ENCODE measurements at regions not wholly inside any gene's neighbourhood (a gene's known extent, or its start where the extent isn't known, plus 50 kb on each side); places are given as distances from the start of the nearest gene placed in this dataset.

GRCh38 chr10:10045765-10046028 lies 972.0 kb upstream of the CELF2 start:
- Histone ChIP-seq H3K9me1 (ENCODE audit: control insufficient read depth, extremely low read depth, insufficient read depth, low read length) (no peaks in the 10 kb centered on the region), H3K36me3 (ENCODE audit: control insufficient read depth in 2 of 2, extremely low read depth in 1 of 2, insufficient read depth in 2 of 2, low read length in 2 of 2) (no peaks in the 10 kb centered on the region), H3K27ac (ENCODE audit: control insufficient read depth, insufficient read depth, low read length) (no peak overlapping the region), H3K4me3 (ENCODE audit: control insufficient read depth in 2 of 3, extremely low read depth in 1 of 3, insufficient read depth in 2 of 3, low read depth in 1 of 3, low read length in 3 of 3) (no peak overlapping the region), H3K4me1 (ENCODE audit: control insufficient read depth, extremely low read depth, insufficient read depth, low read length) (no peaks in the 10 kb centered on the region), H3K9me3 (ENCODE audit: control insufficient read depth, low read depth, low read length) (no peaks in the 10 kb centered on the region), H3K4me2 (ENCODE audit: control insufficient read depth, extremely low read depth, insufficient read depth, low read depth, low read length) (no peak overlapping the region), H3K9ac (ENCODE audit: control insufficient read depth, extremely low read depth, insufficient read depth, low read length) (no peak overlapping the region), H2AFZ (ENCODE audit: control insufficient read depth, low read length) (no peak overlapping the region), H3K27me3 (ENCODE audit: control insufficient read depth, extremely low read depth, insufficient read depth, low read length) (no peaks in the 10 kb centered on the region), H4K20me1 (ENCODE audit: control insufficient read depth, extremely low read depth, insufficient read depth, low read length) (no peaks in the 10 kb centered on the region), H3K79me2 (ENCODE audit: control insufficient read depth, insufficient read depth, low read length) (no peaks in the 10 kb centered on the region)
- TF ChIP-seq CTCF (optimal IDR thresholded peaks at IDR 0.05 in 1 of 3, IDR thresholded peaks at IDR 0.05 in 1 of 3, conservative IDR thresholded peaks at IDR 0.05 in 1 of 3; ENCODE audit: extremely low read depth in 1 of 3, insufficient read depth in 2 of 3, low read length in 3 of 3) (no peak), EZH2 (IDR thresholded peaks at IDR 0.05; ENCODE audit: low read length) (no peak)
- dilution Hi-C loops (cut with MboI; ENCODE audit: extremely low pct_ligation_motif_present, low sequenced_read_pairs), result no loop called here
- FAIRE-seq (no peak), DNase-seq (ENCODE audit: low read depth, low spot score) (no peak)

GRCh38 chr10:10047426-10047825 lies 970.2 kb upstream of the CELF2 start:
- Histone ChIP-seq H3K9ac (ENCODE audit: control insufficient read depth, extremely low read depth, insufficient read depth, low read length) (no peak overlapping the region), H3K9me1 (ENCODE audit: control insufficient read depth, extremely low read depth, insufficient read depth, low read length) (no peaks in the 10 kb centered on the region), H3K27me3 (ENCODE audit: control insufficient read depth, extremely low read depth, insufficient read depth, low read length) (no peaks in the 10 kb centered on the region), H3K4me3 (ENCODE audit: control insufficient read depth in 2 of 3, extremely low read depth in 1 of 3, insufficient read depth in 2 of 3, low read depth in 1 of 3, low read length in 3 of 3) (no peak overlapping the region), H4K20me1 (ENCODE audit: control insufficient read depth, extremely low read depth, insufficient read depth, low read length) (no peaks in the 10 kb centered on the region), H3K36me3 (ENCODE audit: control insufficient read depth in 2 of 2, extremely low read depth in 1 of 2, insufficient read depth in 2 of 2, low read length in 2 of 2) (no peaks in the 10 kb centered on the region), H3K79me2 (ENCODE audit: control insufficient read depth, insufficient read depth, low read length) (no peaks in the 10 kb centered on the region), H3K4me2 (ENCODE audit: control insufficient read depth, extremely low read depth, insufficient read depth, low read depth, low read length) (no peak overlapping the region), H3K27ac (ENCODE audit: control insufficient read depth, insufficient read depth, low read length) (no peak overlapping the region), H3K4me1 (ENCODE audit: control insufficient read depth, extremely low read depth, insufficient read depth, low read length) (no peaks in the 10 kb centered on the region), H2AFZ (ENCODE audit: control insufficient read depth, low read length) (no peak overlapping the region), H3K9me3 (ENCODE audit: control insufficient read depth, low read depth, low read length) (no peaks in the 10 kb centered on the region)
- dilution Hi-C loops (cut with MboI; ENCODE audit: extremely low pct_ligation_motif_present, low sequenced_read_pairs), result no loop called here
- FAIRE-seq (no peak), DNase-seq (ENCODE audit: low read depth, low spot score) (no peak)
- TF ChIP-seq CTCF (optimal IDR thresholded peaks at IDR 0.05 in 1 of 3, IDR thresholded peaks at IDR 0.05 in 1 of 3, conservative IDR thresholded peaks at IDR 0.05 in 1 of 3; ENCODE audit: extremely low read depth in 1 of 3, insufficient read depth in 2 of 3, low read length in 3 of 3) (no peak), EZH2 (IDR thresholded peaks at IDR 0.05; ENCODE audit: low read length) (no peak)
